ENCODE measurements at regions not wholly inside any gene's neighbourhood (a gene's known extent, or its start where the extent isn't known, plus 50 kb on each side); places are given as distances from the start of the nearest gene placed in this dataset.

- Mint-ChIP-seq H3K9me3 (peaks cover 81% of the 10 kb centered on the region), H3K36me3 (ENCODE audit: low read depth) (peaks cover 18% of the 10 kb centered on the region), H3K27ac (no peak overlapping the region), H3K27me3 (ENCODE audit: insufficient read depth, low read depth, poor library complexity) (no peaks in the 10 kb centered on the region), H3K4me3 (no peak overlapping the region), H3K4me1 (no peaks in the 10 kb centered on the region)
- H4K20me1 ChIP-seq (replicated peaks; ENCODE audit: insufficient read depth), result no peaks in the 10 kb centered on the region
- no peak overlapping the region for H2AFZ ChIP-seq
- ATAC-seq (no peak), DNase-seq (ENCODE audit: low spot score) (no peak)
- no peaks in the 10 kb centered on the region for H3K79me2 ChIP-seq (replicated peaks; ENCODE audit: insufficient read depth)
- H3K36me3 ChIP-seq (ENCODE audit: insufficient read depth), result no peaks in the 10 kb centered on the region
- TF ChIP-seq EZH2phosphoT487 (IDR thresholded peaks at IDR 0.05; ENCODE audit: unreplicated experiment), result no peak
- no peak overlapping the region for H3K4me3 ChIP-seq
- H3K4me1 ChIP-seq (ENCODE audit: insufficient read depth), result no peaks in the 10 kb centered on the region
- H3K4me2 ChIP-seq, result no peak overlapping the region
- H3F3A ChIP-seq (replicated peaks; ENCODE audit: low read depth), result no peaks in the 10 kb centered on the region
- no peaks in the 10 kb centered on the region for H3K9me2 ChIP-seq (ENCODE audit: insufficient read depth)
- H3K27me3 ChIP-seq (ENCODE audit: insufficient read depth), result no peaks in the 10 kb centered on the region
- H3K27ac ChIP-seq (ENCODE audit: low read depth), result no peak overlapping the region
Observed at GRCh38 chr21:24436236-24436635, 1171.0 kb downstream of the MRPL39 start.

- H2AFZ ChIP-seq, result no peak overlapping the region
- Mint-ChIP-seq H3K9me3 (peaks cover 66% of the 10 kb centered on the region), H3K4me3 (no peak overlapping the region), H3K27me3 (ENCODE audit: insufficient read depth, low read depth, poor library complexity) (peaks cover 3% of the 10 kb centered on the region), H3K27ac (no peak overlapping the region), H3K4me1 (no peaks in the 10 kb centered on the region; the same call in 2 of the 3 replicates), H3K36me3 (ENCODE audit: low read depth) (peaks cover 7% of the 10 kb centered on the region; the same call in 2 of the 3 replicates)
- H3K36me3 ChIP-seq (ENCODE audit: insufficient read depth), result no peaks in the 10 kb centered on the region
- no peaks in the 10 kb centered on the region for H3K9me2 ChIP-seq (ENCODE audit: insufficient read depth)
- H3K79me2 ChIP-seq (replicated peaks; ENCODE audit: insufficient read depth), result no peaks in the 10 kb centered on the region
- no peak overlapping the region for H3K27ac ChIP-seq (ENCODE audit: low read depth)
- ATAC-seq (no peak), DNase-seq (ENCODE audit: low spot score) (no peak)
- no peak overlapping the region for H3K4me3 ChIP-seq
- peaks cover 5% of the 10 kb centered on the region; the same call in 1 of the 2 replicates for H3K4me1 ChIP-seq (ENCODE audit: insufficient read depth)
- TF ChIP-seq ZNF114 (CRISPR knock-in tag; IDR thresholded peaks at IDR 0.05) (no peak), EZH2 (IDR thresholded peaks at IDR 0.05; ENCODE audit: low read depth, unreplicated experiment) (no peak)
- H4K20me1 ChIP-seq (replicated peaks; ENCODE audit: insufficient read depth), result 0 out of 2 replicates have a peak, but pooled peaks cover 4% of the 10 kb centered on the region
- peaks cover 18% of the 10 kb centered on the region for H3K27me3 ChIP-seq (ENCODE audit: insufficient read depth)
- H3K4me2 ChIP-seq, result no peak overlapping the region
- no peaks in the 10 kb centered on the region for H3F3A ChIP-seq (replicated peaks; ENCODE audit: low read depth)
Observed at GRCh38 chr21:24428591-24429199, 1178.6 kb downstream of the MRPL39 start.

- no peaks in the 10 kb centered on the region for H3K36me3 ChIP-seq (ENCODE audit: insufficient read depth)
- ATAC-seq (no peak), DNase-seq (ENCODE audit: low spot score) (no peak)
- H3K79me2 ChIP-seq (replicated peaks; ENCODE audit: insufficient read depth), result no peaks in the 10 kb centered on the region
- H3K36me3 Mint-ChIP-seq (ENCODE audit: low read depth), result peaks cover 16% of the 10 kb centered on the region; the same call in 2 of the 3 replicates
- H3K27me3 ChIP-seq (ENCODE audit: insufficient read depth), result peaks cover 35% of the 10 kb centered on the region
- TF ChIP-seq ETS1 (IDR thresholded peaks at IDR 0.05) (no peak), REST (IDR thresholded peaks at IDR 0.05; ENCODE audit: unreplicated experiment) (no peak), POLR2AphosphoS5 (IDR thresholded peaks at IDR 0.05; ENCODE audit: low read depth) (no peak), ZNF331 (CRISPR knock-in tag; IDR thresholded peaks at IDR 0.05; ENCODE audit: low read depth) (no peak), STAT1 (IDR thresholded peaks at IDR 0.05; ENCODE audit: unreplicated experiment) (no peak)
- TF ChIP-seq, protein P1, sequence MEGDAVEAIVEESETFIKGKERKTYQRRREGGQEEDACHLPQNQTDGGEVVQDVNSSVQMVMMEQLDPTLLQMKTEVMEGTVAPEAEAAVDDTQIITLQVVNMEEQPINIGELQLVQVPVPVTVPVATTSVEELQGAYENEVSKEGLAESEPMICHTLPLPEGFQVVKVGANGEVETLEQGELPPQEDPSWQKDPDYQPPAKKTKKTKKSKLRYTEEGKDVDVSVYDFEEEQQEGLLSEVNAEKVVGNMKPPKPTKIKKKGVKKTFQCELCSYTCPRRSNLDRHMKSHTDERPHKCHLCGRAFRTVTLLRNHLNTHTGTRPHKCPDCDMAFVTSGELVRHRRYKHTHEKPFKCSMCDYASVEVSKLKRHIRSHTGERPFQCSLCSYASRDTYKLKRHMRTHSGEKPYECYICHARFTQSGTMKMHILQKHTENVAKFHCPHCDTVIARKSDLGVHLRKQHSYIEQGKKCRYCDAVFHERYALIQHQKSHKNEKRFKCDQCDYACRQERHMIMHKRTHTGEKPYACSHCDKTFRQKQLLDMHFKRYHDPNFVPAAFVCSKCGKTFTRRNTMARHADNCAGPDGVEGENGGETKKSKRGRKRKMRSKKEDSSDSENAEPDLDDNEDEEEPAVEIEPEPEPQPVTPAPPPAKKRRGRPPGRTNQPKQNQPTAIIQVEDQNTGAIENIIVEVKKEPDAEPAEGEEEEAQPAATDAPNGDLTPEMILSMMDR (conservative IDR thresholded peaks at IDR 0.05; ENCODE audit: low read depth in 2 of 2), result no peak
- H3K4me1 ChIP-seq (ENCODE audit: insufficient read depth), result peaks cover 15% of the 10 kb centered on the region
- no peaks in the 10 kb centered on the region for H3K9me2 ChIP-seq (ENCODE audit: insufficient read depth)
- no peak overlapping the region for H3K27ac ChIP-seq (ENCODE audit: low read depth)
- H3K27me3 Mint-ChIP-seq (ENCODE audit: insufficient read depth, low read depth, poor library complexity), result peaks cover 8% of the 10 kb centered on the region
- H3K9me3 Mint-ChIP-seq, result peaks cover 84% of the 10 kb centered on the region
- H3K4me1 Mint-ChIP-seq, result peaks cover 4% of the 10 kb centered on the region; the same call in 2 of the 3 replicates
- no peak overlapping the region for H3K4me3 Mint-ChIP-seq
- H2AFZ ChIP-seq, result no peak overlapping the region
- H3K4me3 ChIP-seq, result no peak overlapping the region
- no peak overlapping the region for H3K27ac Mint-ChIP-seq
- no peak overlapping the region for H3K4me2 ChIP-seq
- no peaks in the 10 kb centered on the region for H3F3A ChIP-seq (replicated peaks; ENCODE audit: low read depth)
- 0 out of 2 replicates have a peak, but pooled peaks cover 4% of the 10 kb centered on the region for H4K20me1 ChIP-seq (replicated peaks; ENCODE audit: insufficient read depth)
Observed at GRCh38 chr21:24424776-24425175, 1182.5 kb downstream of the MRPL39 start.

All from GM23338 (cell line).